PC-9 (cell line): ENCODE measurements at regions not wholly inside any gene's neighbourhood (a gene's known extent, or its start where the extent isn't known, plus 50 kb on each side); places are given as distances from the start of the nearest gene placed in this dataset.

Experiments
- CTCF ChIP-seq: fragments of 200-600 bp; sonication (generic); conservative IDR thresholded peaks from 2 replicates; pipeline ENCODE4 v1.6.1; 2017; ENCODE audit warnings: mixed run types, antibody characterized with exemption, mild to moderate bottlenecking, moderate library complexity
- EZH2 ChIP-seq: fragments of 200-600 bp; sonication (generic); IDR thresholded peaks from 2 replicates; pipeline ENCODE4 v1.8.0; 2017; ENCODE audit warnings: antibody characterized with exemption, low read depth

- peak; percentile 99 for TF ChIP-seq CTCF
- no peak for TF ChIP-seq EZH2
These were observed 392.7 kb upstream of the MAN1A1 start for GRCh38 chr6:119742188-119742803.
